Sciatic nerve (tissue), 2 donors: ENCODE measurements at regions not wholly inside any gene's neighbourhood (a gene's known extent, or its start where the extent isn't known, plus 50 kb on each side); places are given as distances from the start of the nearest gene placed in this dataset.
A peak's percentile ranks its signal among the peaks of the same experiment; 100 is the strongest.
"Not testable (repeated sequence)": the region's sequence is repeated elsewhere in the genome, so short reads cannot be mapped to it uniquely, and the experiment has no call there.

Experiments used
- ATAC-seq: fragments of 200-7000 bp; cut with Tn5 transposase; one replicate; pipeline ENCODE4 v1.9.1; 2020; ENCODE audit warnings: mild to moderate bottlenecking, moderate library complexity
- DNase-seq: peaks from one replicate; pipeline ENCODE4 v3.0.0-alpha.2; 2020; ENCODE audit warnings: low spot score
- intact Hi-C: fragments of 100-400 bp; cut with DNase I; formaldehyde crosslinking; loops from one replicate; pipeline ENCODE4 v1.14.2; 2022
- donor health status: DM: no; HTN: no; CAD: no.
- donor health status: DM: no; HTN: no; CAD: no.

DNA sequence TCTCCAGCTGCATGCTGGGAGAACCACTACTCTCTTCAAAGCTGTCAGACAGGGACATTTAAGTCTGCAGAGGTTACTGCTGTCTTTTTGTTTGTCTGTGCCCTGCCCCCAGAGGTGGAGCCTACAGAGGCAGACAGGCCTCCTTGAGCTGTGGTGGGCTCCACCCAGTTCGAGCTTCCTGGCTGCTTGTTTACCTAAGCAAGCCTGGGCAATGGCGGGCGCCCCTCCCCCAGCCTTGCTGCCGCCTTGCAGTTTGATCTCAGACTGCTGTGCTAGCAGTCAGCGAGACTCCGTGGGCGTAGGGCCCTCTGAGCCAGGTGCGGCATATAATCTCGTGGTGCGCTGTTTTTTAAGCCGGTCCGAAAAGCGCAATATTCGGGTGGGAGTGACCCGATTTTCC lies 215.0 kb downstream of the STIM2 start:
- intact Hi-C loops, ATAC-seq, DNase-seq: not testable (repeated sequence)

DNA sequence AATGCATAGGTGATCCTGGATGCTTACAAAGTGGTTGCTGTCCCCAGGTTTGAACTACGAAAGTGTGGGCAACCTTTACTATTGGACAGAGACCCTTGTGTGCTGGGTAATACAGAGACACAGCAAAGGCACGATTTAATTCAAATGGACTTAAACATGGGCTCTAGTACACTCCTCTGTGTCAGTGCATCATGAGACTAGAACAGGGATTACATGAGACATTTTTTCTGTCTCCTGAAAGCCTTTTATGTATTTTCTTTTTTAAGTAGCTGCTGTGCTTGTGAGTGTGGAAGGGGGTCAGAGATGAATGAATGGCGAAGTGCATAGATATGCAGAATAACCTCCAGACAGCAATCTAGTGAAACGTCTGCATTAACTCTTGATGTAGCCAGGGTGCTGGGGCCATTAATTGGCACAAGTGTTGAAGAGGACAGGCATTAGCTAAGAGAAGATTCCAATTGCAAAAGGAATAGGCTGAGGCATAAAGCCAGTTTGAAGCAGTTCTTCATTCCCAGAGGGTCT lies 218.4 kb downstream of the STIM2 start:
- ATAC-seq (no peak), DNase-seq (no peak)
- intact Hi-C loops = no loop called here

DNA sequence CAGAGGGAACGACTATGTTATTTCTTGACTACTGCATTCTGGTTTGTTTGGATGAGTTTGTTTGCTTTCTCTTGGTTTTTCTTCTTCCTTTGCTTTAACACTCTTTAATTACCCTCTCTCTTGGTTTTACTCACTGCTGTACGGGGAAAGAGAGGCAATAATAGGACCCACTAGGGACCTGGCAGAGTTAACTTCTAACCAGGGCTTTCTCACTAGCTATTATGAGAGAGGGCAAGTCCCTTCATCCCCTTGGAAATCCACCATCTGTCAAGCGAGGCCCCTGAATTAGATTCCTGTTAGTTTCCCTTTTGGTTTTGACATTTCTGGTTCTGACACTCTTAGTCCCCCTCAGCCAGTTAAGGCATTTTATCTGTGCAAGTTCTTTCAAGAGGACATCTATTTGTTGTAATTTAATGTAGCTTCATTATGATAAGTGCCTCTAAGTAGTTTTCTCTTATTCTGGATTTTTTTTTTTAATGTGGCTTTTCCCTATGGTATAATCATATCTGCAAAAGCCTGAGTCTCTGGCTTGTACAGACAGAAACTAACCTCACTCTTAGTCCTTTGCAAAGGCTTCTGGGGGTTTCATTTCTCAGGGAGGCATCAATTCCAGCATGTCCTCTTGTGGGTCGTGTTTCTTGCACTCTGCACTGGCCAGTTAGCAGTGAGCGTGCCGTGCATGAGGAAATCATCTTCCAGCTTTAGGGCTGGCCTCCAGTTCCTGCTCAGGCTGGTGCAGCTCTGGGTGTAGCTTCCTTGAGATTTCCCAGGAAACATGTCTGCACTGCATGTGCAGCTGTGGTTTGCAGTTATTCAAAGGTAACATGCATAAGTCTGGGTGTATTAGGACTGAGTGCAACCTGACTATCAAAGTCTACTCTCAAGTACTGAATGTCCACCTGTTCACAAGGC lies 221.3 kb downstream of the STIM2 start:
- ATAC-seq = peak; percentile 14

DNA sequence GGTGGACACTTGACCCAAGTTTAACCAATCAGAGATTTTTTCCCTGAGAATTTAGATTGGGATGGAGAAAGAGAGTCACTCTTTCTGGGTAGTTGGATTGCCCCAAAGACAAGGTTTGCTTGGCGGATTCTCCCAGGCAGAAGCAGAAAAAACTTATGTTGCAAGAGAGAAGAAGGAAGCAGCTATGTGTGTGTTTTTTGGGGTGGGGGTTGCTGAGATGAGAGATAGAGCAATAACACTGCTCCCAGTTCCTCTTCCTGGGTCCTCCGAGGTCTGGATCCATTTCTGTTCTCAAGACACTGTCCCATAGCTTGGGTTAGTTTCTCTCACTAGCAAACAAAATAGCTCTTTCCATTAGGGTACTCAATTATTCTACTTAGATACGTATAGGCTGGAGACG lies 222.1 kb downstream of the STIM2 start:
- intact Hi-C loops = no loop called here
- DNase-seq = no peak

More for the DNA sequence above, 221.3 kb downstream of the STIM2 start:
- DNase-seq = no peak
- intact Hi-C loops = no loop called here

DNA sequence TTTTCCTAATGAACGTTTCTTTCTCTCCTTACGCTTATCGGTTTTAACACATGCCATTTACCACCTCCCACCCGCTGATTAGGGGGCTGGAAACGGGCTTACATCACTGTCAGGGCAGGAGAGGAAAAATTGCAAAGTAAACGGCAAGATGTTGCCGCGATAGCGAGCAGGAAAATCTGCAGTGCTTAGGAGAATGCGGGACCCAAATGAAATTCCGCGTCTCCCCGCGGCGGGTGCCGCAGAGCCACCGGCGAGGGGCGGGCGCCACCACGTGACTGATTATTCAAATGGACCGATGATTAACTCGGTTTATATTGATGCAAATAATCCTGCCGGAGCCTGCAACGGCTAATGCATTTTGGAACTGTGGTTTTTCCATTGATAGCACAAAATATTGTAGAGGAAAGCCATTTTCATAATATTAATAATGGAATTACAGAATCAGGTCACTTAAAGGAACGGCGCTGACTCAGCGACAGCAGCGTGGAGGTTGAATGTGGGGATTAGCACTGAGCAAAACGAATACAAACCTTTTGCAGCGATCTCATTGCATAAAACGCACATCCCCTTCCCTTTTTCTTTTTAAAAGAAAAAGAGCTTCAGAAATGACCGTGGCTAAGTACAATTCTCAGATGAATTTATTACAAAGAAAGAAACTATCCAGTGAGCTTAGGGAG lies 224.2 kb downstream of the STIM2 start:
- ATAC-seq = peak; percentile 55
- DNase-seq = no peak
- intact Hi-C loops = no loop called here

More for the DNA sequence above, 222.1 kb downstream of the STIM2 start:
- ATAC-seq = no peak

DNA sequence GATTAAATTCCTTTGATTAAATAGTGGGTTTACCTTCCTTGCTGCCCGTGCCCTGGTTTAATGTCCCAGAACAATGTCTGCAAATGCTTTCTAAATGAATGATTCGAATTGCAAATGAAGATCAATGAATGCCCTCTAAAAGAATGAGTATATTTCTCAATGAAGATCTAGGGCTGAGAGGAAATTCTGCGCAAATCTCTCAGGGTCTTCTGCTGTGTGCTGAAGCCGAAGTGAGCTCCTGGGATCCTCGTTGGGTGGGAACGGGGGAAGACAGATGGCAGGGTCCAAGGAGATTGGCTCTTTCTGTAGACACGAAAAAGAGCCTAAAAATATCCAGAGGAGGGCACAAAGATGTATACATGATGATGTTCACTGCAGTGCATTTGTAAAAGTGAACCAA lies 224.8 kb downstream of the STIM2 start:
- intact Hi-C loops = no loop called here
- ATAC-seq = no peak
- DNase-seq = no peak

DNA sequence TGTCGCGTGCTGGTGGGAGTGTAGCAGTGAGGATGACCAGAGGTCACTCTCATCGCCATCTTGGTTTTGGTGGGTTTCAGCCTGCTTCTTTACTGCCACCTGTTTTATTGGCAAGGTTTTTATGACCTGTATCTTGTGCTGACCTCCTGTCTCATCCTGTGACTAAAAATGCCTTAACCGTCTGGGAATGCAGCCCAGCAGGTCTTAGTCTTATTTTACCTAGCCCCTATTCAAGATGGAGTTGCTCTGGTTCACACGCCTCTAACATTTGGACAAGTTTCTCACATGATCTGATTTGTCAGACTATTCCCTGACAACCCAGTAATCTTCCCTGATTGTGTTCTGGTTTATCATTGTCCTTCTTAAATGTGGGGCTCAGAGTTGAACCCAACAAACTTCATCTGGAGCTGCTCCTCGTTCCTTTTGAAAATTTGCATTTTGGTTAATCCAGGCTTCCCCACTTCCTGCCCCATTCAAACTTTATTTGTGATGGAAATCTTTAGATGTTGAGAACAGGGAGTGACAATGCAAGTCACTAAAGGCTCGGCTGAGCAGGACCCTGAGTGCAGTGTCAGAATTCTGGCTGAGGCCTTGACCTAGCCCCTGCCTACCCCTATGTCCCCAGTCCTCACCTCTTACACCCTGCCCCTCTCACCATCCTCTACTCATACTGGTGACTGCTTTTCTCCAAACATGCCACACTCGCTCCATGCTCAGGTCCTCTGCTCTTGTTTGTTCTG lies 226.8 kb downstream of the STIM2 start:
- intact Hi-C loops = no loop called here

DNA sequence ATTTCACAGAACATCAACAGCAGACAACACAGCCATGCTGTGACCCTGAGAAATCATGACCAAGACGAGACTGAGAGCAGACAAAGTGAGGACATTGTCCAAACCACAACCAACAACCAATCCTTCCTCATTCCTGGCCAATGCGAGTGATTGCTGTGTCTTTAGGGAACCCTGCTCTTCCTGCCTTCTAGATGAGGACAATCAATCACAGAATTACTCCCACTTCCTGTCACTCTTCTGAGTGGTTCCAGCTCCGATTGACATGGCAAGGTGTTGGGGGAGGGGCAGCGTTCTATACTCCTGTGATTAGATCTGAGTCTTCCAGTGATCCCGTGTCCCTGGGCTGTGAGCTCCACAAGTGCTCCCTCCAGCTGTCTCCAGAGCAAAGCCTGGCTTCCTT lies 227.8 kb downstream of the STIM2 start:
- intact Hi-C loops = no loop called here
- ATAC-seq = no peak

More for the DNA sequence above, 226.8 kb downstream of the STIM2 start:
- no peak for DNase-seq
- no peak for ATAC-seq

DNA sequence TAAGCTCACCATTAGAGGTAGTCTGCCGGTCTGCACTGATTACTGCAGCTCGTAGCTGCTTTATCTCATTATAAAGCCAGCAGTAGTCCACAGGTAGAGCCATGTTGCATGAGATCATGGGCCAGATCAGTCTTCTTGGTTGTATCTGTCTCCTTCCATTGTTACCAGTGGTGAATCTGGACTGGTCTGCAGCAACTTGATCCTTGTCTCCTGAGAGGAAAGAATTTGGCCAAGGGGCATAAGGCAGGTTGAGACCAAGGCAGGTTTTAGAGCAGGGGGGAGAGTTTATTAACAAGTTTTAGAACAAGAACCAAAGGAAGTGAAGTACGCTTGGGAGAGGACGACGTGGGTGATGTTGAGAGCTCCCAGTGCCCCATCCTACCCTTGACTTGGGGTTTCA lies 228.5 kb downstream of the STIM2 start:
- ATAC-seq = no peak
- intact Hi-C loops = no loop called here

More for the DNA sequence above, 227.8 kb downstream of the STIM2 start:
- no peak for DNase-seq

DNA sequence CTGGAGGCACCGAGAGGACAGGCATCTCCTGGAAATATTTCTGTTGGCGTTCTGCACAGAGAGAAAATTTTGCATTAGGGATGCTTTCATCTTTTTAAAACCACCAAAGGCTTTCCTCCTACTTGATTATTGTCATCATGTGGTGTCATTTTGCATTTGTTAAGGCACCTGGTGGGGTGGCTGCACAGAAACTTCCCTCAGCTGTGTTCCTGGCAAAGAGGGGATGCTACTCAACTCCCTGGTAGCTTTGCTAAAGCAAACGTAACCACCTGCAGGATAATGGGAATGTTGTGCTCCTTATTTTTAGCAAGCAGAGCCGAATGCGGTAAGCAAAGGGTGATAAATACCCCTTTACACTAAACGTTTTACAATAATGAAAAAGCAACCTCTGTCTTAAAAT lies 229.8 kb downstream of the STIM2 start:
- no peak for DNase-seq
- intact Hi-C loops = no loop called here
- ATAC-seq = no peak

More for the DNA sequence above, 228.5 kb downstream of the STIM2 start:
- DNase-seq = no peak

DNA sequence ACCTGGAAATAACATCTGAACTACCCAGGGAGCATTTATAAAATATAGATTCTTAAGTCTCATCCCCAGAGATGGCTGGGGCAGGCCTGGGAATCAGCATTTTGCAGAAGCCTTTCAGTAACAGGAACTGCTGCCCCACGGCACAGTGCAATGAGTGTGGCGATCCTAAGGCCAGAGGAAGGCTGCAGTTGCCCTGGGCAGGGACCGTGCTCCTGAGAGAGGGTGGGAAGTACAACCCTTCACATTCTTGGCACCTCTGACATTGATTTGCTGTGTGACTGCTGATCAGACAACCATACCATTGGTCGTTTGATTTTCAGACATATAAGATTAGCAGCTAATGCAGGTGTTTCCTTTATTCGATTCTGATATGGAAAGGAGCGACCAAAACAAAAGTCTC lies 233.6 kb downstream of the STIM2 start:
- no peak for ATAC-seq
- no peak for DNase-seq
- intact Hi-C loops = loop anchor here (2.0 kb wide), 1 partner anchor 75 kb away; no protein-coding TSS in a partner anchor

DNA sequence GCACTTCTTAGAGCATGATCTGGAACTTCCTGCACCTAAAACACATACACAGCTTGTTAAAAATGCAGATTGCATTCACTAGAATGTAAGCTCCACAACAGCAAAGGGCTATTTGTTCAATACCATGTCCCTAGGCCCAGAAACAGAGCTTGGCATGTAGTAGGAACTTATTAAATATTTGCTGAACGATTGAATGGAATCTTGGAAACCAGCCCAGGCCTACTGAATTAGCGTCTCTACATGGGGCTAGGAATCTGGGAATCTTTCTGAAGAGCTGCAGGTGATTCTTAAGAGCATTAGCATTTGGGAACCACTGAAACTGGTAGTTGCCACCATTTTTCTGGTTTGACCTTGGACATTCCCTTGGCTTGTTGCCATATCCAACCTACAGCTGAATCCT lies 234.1 kb downstream of the STIM2 start:
- DNase-seq (no peak), ATAC-seq (no peak)
- intact Hi-C loops = loop anchor here (2.0 kb wide), 1 partner anchor 74 kb away; no protein-coding TSS in a partner anchor

DNA sequence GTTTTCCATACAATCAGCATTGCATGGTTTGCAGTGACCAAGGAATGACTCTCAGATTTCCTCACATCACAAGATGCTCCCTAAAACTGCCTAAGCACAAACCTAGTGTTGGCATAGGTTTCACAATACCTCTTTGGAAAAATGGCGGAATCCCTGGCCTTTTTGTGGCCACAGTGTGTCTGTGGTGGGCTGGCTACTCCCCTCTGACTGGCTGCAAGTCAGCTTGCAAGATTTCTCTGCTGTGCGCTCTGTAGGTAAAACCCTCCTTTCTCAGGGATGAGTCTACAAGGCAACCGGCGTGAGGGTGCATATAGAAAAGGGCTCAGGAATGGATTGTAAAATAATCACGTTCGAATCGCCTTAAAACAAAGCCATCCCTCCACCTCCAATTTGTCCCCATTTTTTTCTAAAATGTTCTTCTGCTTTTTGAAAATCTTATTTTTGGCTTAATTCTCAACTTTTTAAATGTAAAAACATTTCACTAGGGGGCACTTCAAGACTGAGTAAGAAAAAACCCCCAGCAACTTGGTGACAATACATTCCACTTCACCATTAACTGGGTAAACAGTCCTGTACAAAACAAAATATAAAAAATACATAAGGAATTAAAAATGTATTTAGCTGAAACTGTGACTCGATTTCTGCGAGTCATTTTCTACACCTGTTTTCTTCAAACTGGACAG lies 235.6 kb downstream of the STIM2 start:
- ATAC-seq (no peak), DNase-seq (no peak)
- intact Hi-C loops = no loop called here

DNA sequence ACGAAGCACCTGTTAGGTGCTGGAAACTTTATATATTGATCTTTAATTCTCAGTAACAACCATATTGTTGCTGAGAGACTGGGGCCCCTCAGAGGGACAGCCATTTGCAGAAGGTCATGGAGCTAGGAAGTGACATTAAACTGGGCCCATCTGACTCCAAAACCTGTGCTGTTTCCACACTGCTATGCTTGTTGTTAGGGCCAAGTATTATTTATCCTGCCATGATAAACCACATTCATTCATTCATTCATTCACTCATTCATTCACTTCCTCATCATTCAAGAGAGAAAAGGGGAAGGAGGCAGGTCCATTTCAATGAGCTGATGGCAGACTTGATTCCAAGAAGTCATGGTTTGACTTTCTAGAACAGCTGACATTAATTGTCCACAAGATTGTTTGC lies 237.4 kb downstream of the STIM2 start:
- no peak for ATAC-seq
- intact Hi-C loops = no loop called here
- no peak for DNase-seq

DNA sequence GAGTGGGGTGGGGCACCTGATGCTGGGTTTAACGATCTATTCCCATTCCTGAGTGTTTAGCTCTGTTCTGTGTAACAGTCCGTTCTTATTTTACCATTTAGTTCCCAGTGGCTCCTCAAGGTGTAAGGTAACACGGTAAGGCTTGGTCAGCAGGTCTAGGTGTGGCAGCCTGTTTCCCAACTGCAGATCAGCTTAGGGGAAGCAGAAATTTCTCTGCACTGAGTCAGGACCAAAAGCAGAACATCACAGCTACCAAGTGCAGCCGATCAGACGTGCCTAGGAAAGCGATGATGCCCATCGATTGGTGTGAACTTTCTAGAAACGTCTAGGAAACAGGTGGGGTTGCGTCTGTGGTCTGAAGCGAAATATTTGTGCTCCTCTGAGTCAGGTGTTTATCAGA lies 240.1 kb downstream of the STIM2 start:
- DNase-seq = no peak
- no peak for ATAC-seq
- intact Hi-C loops = loop anchor here (5.0 kb wide), 1 partner anchor 278 kb away; no protein-coding TSS in a partner anchor

DNA sequence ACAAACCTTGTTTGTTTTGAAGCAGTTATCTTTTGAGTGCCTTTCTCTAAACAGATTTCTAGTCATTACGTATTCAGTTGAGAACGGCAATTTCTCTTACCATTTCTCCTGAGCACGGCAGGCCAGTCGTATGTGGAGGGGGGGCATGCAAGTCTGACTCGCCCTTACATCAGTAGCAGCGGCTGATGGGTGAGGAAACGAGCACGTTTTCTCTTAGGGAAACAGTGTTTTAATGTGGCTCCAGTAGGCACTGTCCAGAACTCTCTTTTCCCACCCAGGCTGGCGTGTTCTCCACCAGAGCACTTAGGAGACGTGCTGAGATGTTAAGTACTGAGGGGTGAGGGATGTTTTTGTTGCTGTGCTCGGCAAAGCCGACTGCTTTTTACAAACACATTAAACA lies 240.5 kb downstream of the STIM2 start:
- intact Hi-C loops = loop anchor here (5.0 kb wide), 1 partner anchor 279 kb away; no protein-coding TSS in a partner anchor
- ATAC-seq = no peak
- no peak for DNase-seq

DNA sequence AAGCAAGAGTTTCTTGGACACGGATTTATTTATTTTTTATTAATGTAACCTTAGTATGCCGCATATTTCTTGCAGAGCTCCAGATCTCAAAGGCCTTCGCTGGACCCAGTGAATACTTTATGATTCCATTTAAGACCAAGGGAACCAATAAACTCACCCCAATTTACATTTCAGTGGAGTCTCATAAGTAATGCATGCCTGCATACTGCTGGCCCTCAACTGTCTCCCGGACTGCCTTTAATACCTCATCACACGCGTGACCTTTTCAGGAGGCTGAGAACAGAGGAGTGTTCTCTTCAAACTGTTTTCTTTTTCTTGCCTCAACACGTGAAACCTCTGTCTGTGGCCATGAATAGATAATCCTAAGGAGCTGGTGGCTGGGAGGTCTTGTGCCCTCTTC lies 240.9 kb downstream of the STIM2 start:
- ATAC-seq (no peak), DNase-seq (no peak)
- intact Hi-C loops = loop anchor here (5.0 kb wide), 1 partner anchor 279 kb away; no protein-coding TSS in a partner anchor

DNA sequence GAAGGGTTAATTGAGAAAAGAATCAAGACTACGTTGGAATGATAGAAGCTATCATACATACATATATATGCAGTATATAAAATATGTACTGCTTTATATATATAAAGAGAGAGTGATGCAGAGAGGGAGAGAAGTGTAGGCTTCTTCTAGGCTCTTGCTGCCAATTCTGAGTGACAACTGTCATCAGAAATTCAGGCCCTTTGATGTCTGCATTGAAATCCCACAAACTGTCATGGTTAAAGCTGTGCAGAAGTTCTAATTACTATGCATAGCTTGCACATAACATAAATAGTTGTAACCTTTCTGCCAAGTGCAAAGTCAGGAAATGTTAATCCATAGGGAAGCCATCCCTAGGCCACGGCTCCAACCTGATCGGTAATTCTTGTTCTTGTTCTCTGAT lies 251.0 kb downstream of the STIM2 start:
- DNase-seq (no peak), ATAC-seq (no peak)
- intact Hi-C loops = no loop called here

DNA sequence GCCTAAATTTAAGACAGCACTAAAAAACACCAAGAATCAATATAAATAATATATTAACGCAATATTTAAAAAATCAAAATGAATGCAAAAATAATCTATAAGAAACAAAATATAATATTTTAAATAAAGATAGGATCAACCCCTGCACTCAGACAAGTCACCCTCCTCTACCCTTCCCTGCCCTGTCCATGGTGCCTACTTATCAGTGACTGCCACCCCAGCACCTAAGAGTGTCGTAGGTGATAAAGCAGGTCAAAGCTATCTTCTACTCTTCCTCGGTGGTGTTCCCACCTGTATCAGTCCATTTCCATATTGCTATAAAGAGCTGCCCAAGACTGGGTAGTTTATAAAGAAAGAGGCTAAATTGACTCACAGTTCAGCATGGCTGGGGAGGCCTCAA lies 251.9 kb downstream of the STIM2 start:
- intact Hi-C loops = no loop called here
- DNase-seq (no peak), ATAC-seq (no peak)
